Mesenchymal stem cell (in vitro differentiated cells and primary cell): ENCODE measurements at regions not wholly inside any gene's neighbourhood (a gene's known extent, or its start where the extent isn't known, plus 50 kb on each side); places are given as distances from the start of the nearest gene placed in this dataset.

Experiments used
- DNase-seq: peaks from one replicate; pipeline ENCODE4 v3.0.0-alpha.2; 2013
- H2AFZ ChIP-seq: one replicate; pipeline ENCODE4 v1.6.1; 2013; ENCODE audit warnings: low read depth, mild to moderate bottlenecking, control low read depth, inconsistent platforms, low read length, moderate library complexity
- H2AK5ac ChIP-seq: 2 replicates; pipeline ENCODE4 v1.6.1; 2013; ENCODE audit warnings: low read length, moderate library complexity, mild to moderate bottlenecking, inconsistent platforms; ENCODE audit not compliant: severe bottlenecking
- H2BK120ac ChIP-seq: one replicate; pipeline ENCODE4 v1.6.1; 2013; ENCODE audit warnings: low read depth, mild to moderate bottlenecking, inconsistent platforms, low read length, moderate library complexity
- H2BK12ac ChIP-seq, 2 experiments: one replicate each; pipeline ENCODE4 v1.6.1; 2013; ENCODE audit warnings: inconsistent platforms in 2 of 2, low read length in 2 of 2, mild to moderate bottlenecking in 2 of 2, moderate library complexity in 2 of 2, control low read depth in 1 of 2
- H2BK15ac ChIP-seq: one replicate; pipeline ENCODE4 v1.6.1; 2013; ENCODE audit warnings: mild to moderate bottlenecking, low read depth, inconsistent platforms; ENCODE audit not compliant: poor library complexity, severe bottlenecking
- H2BK5ac ChIP-seq: 2 replicates; pipeline ENCODE4 v1.6.1; 2013; ENCODE audit warnings: low read depth, mild to moderate bottlenecking, low read length, control low read depth, inconsistent platforms; ENCODE audit not compliant: poor library complexity, severe bottlenecking
- H3K14ac ChIP-seq, 2 experiments: one replicate each; pipeline ENCODE4 v1.6.1; 2013; ENCODE audit warnings: inconsistent platforms in 2 of 2, low read length in 2 of 2, control low read depth in 1 of 2, mild to moderate bottlenecking in 1 of 2, moderate library complexity in 1 of 2
- H3K18ac ChIP-seq, 2 experiments: one replicate each; pipeline ENCODE4 v1.6.1; 2013; ENCODE audit warnings: inconsistent platforms in 2 of 2, low read length in 2 of 2, control low read depth in 1 of 2, low read depth in 1 of 2, mild to moderate bottlenecking in 1 of 2
- H3K23ac ChIP-seq, 2 experiments: one replicate each; pipeline ENCODE4 v1.6.1; 2013; ENCODE audit warnings: inconsistent platforms in 2 of 2, low read length in 2 of 2, mild to moderate bottlenecking in 2 of 2, moderate library complexity in 2 of 2, control low read depth in 1 of 2
- H3K27ac ChIP-seq: 2 replicates; pipeline ENCODE4 v1.5.1; 2013; ENCODE audit warnings: mild to moderate bottlenecking, moderate library complexity, low read length, control low read depth, inconsistent platforms; ENCODE audit not compliant: poor library complexity, severe bottlenecking
- H3K27me3 ChIP-seq, 2 experiments: 2 replicates each; pipeline versions ENCODE4 v1.6.1 to v1.7.0; 2013; ENCODE audit warnings: low read length in 2 of 2, mild to moderate bottlenecking in 2 of 2, moderate library complexity in 2 of 2, control low read depth in 1 of 2, inconsistent platforms in 1 of 2; ENCODE audit not compliant: control insufficient read depth in 1 of 2, insufficient read depth in 1 of 2
- H3K36me3 ChIP-seq, 2 experiments: 2 replicates each; pipeline versions ENCODE4 v1.6.1 to v1.7.0; 2013; ENCODE audit warnings: low read length in 2 of 2, control low read depth in 1 of 2, inconsistent platforms in 1 of 2, low read depth in 1 of 2, mild to moderate bottlenecking in 1 of 2; ENCODE audit not compliant: insufficient read depth in 2 of 2, control insufficient read depth in 1 of 2
- H3K4ac ChIP-seq, 2 experiments: one replicate each; pipeline ENCODE4 v1.6.1; 2013; ENCODE audit warnings: inconsistent platforms in 2 of 2, low read length in 2 of 2, mild to moderate bottlenecking in 2 of 2, moderate library complexity in 2 of 2, control low read depth in 1 of 2, low read depth in 1 of 2
- H3K4me1 ChIP-seq: 2 replicates; pipeline ENCODE4 v1.6.1; 2013; ENCODE audit warnings: low read depth, low read length, control low read depth; ENCODE audit not compliant: control insufficient read depth, insufficient read depth
- H3K4me2 ChIP-seq: 2 replicates; pipeline ENCODE4 v1.6.1; 2013; ENCODE audit warnings: low read length, mild to moderate bottlenecking, inconsistent platforms; ENCODE audit not compliant: poor library complexity, severe bottlenecking
- H3K4me3 ChIP-seq, 2 experiments: 2 replicates each; pipeline versions ENCODE4 v1.5.1 to v1.7.0; 2013; ENCODE audit warnings: low read length in 2 of 2, mild to moderate bottlenecking in 2 of 2, control low read depth in 1 of 2, low read depth in 1 of 2; ENCODE audit not compliant: insufficient read depth in 1 of 2
- H3K79me1 ChIP-seq: replicated peaks from 2 replicates; pipeline ENCODE4 v1.6.1; 2013; ENCODE audit warnings: mild to moderate bottlenecking, control low read depth, low read length, inconsistent platforms; ENCODE audit not compliant: poor library complexity, severe bottlenecking
- H3K9ac ChIP-seq: 2 replicates; pipeline ENCODE4 v1.7.0; 2013; ENCODE audit warnings: mild to moderate bottlenecking, low read length, moderate library complexity
- H3K9me3 ChIP-seq: 2 replicates; pipeline ENCODE4 v1.7.0; 2013; ENCODE audit warnings: mild to moderate bottlenecking, low read length; ENCODE audit not compliant: control insufficient read depth
- H4K8ac ChIP-seq: one replicate; pipeline ENCODE4 v1.6.1; 2013; ENCODE audit warnings: inconsistent platforms, mild to moderate bottlenecking, low read length, moderate library complexity
- H4K91ac ChIP-seq: one replicate; pipeline ENCODE4 v1.6.1; 2013; ENCODE audit warnings: mild to moderate bottlenecking, low read length, inconsistent platforms
- WGBS: methylation state at CpG from one replicate; pipeline ENCODE4 v1.1.7; 2013; ENCODE audit warnings: mixed read lengths; 5-methylcytosine and 5-hydroxymethylcytosine counted together

GRCh38 chr10:78526347-78526746 lies 492.7 kb downstream of the RPS24 start:
- 86% methylated on average over 3 of the region's 3 CpGs for WGBS
- Histone ChIP-seq H3K27me3 (peaks cover 0 to 2% of the 10 kb centered on the region in 2 experiments), H4K8ac (no peak overlapping the region)

DNA sequence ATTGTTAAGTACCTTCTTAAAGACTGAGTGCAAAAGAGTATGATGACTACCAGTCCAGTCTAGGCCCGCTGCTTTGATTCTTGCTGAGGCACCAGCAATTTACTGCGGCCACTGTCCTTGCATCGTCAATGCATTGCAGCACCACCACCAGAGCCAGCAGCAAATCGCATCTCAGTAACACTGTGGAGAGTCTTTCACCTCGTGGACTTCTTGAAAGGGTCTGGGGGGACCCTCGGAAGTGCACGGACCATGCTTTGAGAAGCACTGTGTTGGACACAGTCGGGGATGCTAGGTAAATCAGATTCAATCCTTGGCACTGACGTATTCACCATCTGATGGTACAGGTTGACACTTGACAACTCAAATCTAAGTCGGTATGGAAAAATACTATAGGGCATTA lies 493.6 kb downstream of the RPS24 start:
- Histone ChIP-seq H3K27me3 (peaks cover 2 to 7% of the 10 kb centered on the region in 2 experiments), H2BK12ac (no peak overlapping the region), H3K4me2 (no peak overlapping the region), H2BK5ac (no peak overlapping the region), H3K79me1 (no peaks in the 10 kb centered on the region), H4K91ac (no peak overlapping the region), H2AK5ac (no peak overlapping the region), H2AFZ (no peak overlapping the region), H3K4me3 (no peak overlapping the region), H3K18ac (no peak overlapping the region), H3K23ac (no peak overlapping the region), H3K27ac (no peak overlapping the region), H3K36me3 (no peaks in the 10 kb centered on the region), H2BK120ac (no peak overlapping the region), H3K4me1 (no peaks in the 10 kb centered on the region), H4K8ac (no peak overlapping the region), H3K14ac (no peak overlapping the region), H3K9me3 (peaks cover 8% of the 10 kb centered on the region), H2BK15ac (no peak overlapping the region), H3K4ac (no peak overlapping the region), H3K9ac (no peak overlapping the region)
- 82% methylated on average over 10 of the region's 10 CpGs for WGBS
- DNase-seq: no peak

More at GRCh38 chr10:78526347-78526746, 492.7 kb downstream of the RPS24 start:
- Histone ChIP-seq H3K79me1 (no peaks in the 10 kb centered on the region), H3K36me3 (no peaks in the 10 kb centered on the region), H2BK120ac (no peak overlapping the region), H2BK12ac (no peak overlapping the region), H4K91ac (no peak overlapping the region), H3K4me3 (no peak overlapping the region), H3K4me2 (no peak overlapping the region), H3K18ac (no peak overlapping the region), H2BK5ac (no peak overlapping the region), H3K23ac (no peak overlapping the region), H3K14ac (no peak overlapping the region), H2AK5ac (no peak overlapping the region), H2AFZ (no peak overlapping the region), H3K4ac (no peak overlapping the region), H2BK15ac (no peak overlapping the region), H3K4me1 (no peaks in the 10 kb centered on the region), H3K27ac (no peak overlapping the region), H3K9me3 (peaks cover under 1% of the 10 kb centered on the region), H3K9ac (no peak overlapping the region)
- DNase-seq: no peak

DNA sequence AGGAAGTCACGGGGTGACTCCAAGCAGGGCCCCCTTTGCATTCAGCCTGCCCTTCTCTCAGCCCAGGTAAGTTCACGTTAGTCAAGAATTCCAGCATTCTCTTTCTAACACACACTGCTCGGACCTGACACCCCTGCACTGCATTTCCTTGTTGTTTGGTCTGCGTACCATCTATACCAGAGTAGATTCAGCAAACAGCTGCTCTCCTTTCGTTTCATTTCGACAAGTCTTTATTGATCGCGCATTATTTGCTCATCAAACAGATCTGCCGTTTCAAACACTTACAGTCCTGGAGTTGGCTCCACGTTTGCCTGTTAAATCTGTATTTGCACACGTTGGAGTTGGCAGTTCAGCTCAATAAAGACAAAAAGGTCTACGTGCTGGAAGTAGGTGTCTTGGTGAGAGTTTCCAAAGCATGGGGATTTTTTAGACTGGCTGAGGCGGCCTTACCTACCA lies 495.1 kb downstream of the RPS24 start:
- Histone ChIP-seq H2AK5ac (no peak overlapping the region), H2BK15ac (no peak overlapping the region), H4K91ac (no peak overlapping the region), H3K79me1 (no peaks in the 10 kb centered on the region), H2BK120ac (no peak overlapping the region), H3K36me3 (no peaks in the 10 kb centered on the region), H3K4ac (no peak overlapping the region), H3K27ac (no peak overlapping the region), H2AFZ (no peak overlapping the region), H3K18ac (no peak overlapping the region), H2BK12ac (no peak overlapping the region), H2BK5ac (no peak overlapping the region), H3K27me3 (peaks cover 2 to 7% of the 10 kb centered on the region in 2 experiments), H4K8ac (no peak overlapping the region), H3K4me3 (no peak overlapping the region), H3K9ac (no peak overlapping the region), H3K14ac (no peak overlapping the region), H3K9me3 (peaks cover 8% of the 10 kb centered on the region), H3K4me2 (no peak overlapping the region), H3K23ac (no peak overlapping the region), H3K4me1 (no peaks in the 10 kb centered on the region)
- DNase-seq: no peak
- 88% methylated on average over 11 of the region's 13 CpGs for WGBS

GRCh38 chr10:78529262-78529661 lies 495.6 kb downstream of the RPS24 start:
- Histone ChIP-seq H3K27me3 (peaks cover 2 to 7% of the 10 kb centered on the region in 2 experiments), H3K79me1 (no peaks in the 10 kb centered on the region), H4K91ac (no peak overlapping the region), H3K14ac (no peak overlapping the region), H3K36me3 (no peaks in the 10 kb centered on the region), H2BK120ac (no peak overlapping the region), H3K27ac (no peak overlapping the region), H3K4me2 (no peak overlapping the region), H2AK5ac (no peak overlapping the region), H3K4me1 (no peaks in the 10 kb centered on the region), H3K23ac (no peak overlapping the region), H2BK15ac (no peak overlapping the region), H2BK5ac (no peak overlapping the region), H3K9me3 (peaks cover 8% of the 10 kb centered on the region), H2AFZ (no peak overlapping the region), H4K8ac (no peak overlapping the region), H3K4ac (no peak overlapping the region), H2BK12ac (no peak overlapping the region), H3K9ac (no peak overlapping the region), H3K18ac (no peak overlapping the region), H3K4me3 (no peak overlapping the region)
- DNase-seq: no peak
- WGBS: 97% methylated on average over 2 of the region's 2 CpGs
